ENCODE measurements at regions not wholly inside any gene's neighbourhood (a gene's known extent, or its start where the extent isn't known, plus 50 kb on each side); places are given as distances from the start of the nearest gene placed in this dataset.

- no peak for DNase-seq (ENCODE audit: low read depth in 4 of 4, low spot score in 1 of 4)
Measured at GRCh38 chr21:41689289-41689583, 77.6 kb downstream of the RIPK4 start.

GRCh38 chr21:41687633-41688032, 79.2 kb downstream of the RIPK4 start:
- no peak for DNase-seq (ENCODE audit: low read depth in 4 of 4, low spot score in 1 of 4)

- no peak for DNase-seq (ENCODE audit: low read depth in 4 of 4, low spot score in 1 of 4)
Measured at GRCh38 chr21:41686664-41687063, 80.2 kb downstream of the RIPK4 start.

- DNase-seq (ENCODE audit: low read depth in 4 of 4, low spot score in 1 of 4): no peak
Measured at GRCh38 chr21:41685511-41686149, 81.2 kb downstream of the RIPK4 start.

GRCh38 chr21:41684381-41685245, 82.2 kb downstream of the RIPK4 start:
- no peak for DNase-seq (ENCODE audit: low read depth in 4 of 4, low spot score in 1 of 4)

DNA sequence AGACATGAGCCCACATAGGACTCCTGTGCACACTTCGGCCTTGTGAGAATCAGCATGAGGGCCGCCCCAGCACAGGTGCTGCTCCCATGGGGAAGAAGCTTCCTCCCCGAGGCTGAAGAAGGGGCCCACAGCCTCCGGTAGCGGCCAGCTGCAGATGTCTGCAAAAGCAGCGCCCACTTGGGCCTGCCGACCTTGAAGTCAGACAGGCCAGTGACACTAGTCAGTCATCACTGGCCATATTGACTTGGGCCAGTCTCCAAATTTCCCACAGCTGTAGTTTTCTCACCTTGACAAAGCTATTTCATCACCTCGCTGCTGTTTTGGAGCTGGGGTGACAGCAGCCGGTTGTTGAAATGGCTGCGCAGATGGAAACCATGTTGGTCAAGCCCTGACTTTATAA, 83.0 kb downstream of the RIPK4 start:
- no peak for DNase-seq (ENCODE audit: low read depth in 4 of 4, low spot score in 1 of 4)

DNA sequence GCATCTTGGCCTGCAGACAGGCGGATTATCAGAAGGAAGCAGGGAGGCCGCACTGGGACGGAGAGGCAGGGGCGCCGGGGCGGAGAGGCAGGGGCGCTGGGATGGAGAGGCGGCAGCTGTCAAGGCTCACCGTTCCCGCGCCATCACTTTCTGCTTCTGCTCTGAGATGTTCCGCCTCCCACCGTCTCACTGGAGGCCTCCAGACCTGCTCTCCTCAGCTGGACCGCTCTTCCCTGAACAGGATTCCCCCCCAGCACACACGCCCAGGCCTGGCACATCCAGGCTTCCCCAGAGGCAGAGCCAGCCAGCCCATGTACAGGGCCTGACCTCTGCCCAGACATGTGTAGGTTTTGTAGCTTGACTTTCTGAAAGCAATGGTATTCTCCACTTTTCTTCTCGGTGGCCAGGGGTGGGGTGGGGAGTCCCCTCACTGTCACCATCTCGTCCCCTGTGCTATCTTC, 84.1 kb downstream of the RIPK4 start:
- DNase-seq (ENCODE audit: low read depth in 4 of 4, low spot score in 1 of 4): no peak

DNA sequence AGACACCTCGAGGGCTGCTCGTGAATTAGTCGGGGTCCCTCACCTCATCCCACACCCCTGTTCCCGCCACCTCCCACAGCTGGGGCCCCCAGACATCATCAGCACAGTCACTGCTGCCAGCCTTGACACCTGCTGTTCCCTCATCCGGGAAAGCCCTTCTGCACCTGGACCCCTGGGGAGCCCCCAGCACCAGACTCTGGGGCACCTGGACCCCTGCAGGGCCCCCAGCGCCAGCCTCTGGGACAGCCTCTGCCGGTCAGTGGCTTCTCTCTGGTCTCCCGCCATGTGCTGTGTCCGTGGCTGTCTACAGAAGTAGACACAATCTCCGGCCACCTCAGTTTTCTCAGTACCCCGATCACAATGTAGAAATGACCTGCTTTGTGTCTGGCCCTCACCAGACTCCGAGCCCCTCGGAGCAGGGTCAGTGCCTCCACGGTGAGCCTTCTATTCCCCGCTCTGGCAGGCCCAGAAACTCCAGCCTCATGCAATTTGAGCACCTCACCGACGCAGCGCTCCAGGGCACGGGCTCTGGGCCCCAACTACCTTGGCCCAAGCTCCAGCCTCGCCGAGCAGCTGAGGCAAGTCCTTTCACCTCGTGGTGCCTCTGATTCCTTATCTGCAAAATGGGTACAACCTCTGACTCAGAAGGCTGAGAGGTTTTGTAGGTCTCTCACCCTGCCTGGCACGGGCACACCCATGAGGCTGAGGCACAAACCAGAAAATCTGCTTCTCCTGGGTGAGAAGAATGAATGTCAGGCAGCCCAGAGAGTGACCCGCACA, 84.7 kb downstream of the RIPK4 start:
- DNase-seq (ENCODE audit: low read depth in 4 of 4, low spot score in 1 of 4): no peak

DNA sequence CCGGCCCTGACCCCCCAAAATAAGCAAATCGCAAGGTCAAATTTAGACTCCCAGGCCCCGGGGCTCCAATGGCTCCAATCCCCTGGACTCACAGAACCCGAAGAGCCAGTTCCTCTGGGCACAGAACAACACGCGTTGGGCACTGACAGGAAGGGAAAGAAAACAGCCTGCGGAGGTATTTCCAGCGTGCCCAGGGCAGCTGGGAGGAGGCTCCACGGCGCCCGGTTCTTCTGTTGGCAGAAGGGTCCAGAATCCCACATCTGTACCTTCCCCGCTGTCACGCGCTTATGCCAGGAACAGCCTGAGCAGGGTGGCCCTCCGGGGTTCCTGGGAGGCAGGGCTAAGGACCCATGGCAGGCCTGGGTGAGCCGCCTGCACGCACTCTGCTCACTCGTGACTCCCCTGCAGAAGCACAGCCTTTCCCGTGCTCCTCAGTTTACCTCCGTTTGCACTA, 85.5 kb downstream of the RIPK4 start:
- DNase-seq (ENCODE audit: low read depth in 4 of 4, low spot score in 1 of 4): no peak

DNA sequence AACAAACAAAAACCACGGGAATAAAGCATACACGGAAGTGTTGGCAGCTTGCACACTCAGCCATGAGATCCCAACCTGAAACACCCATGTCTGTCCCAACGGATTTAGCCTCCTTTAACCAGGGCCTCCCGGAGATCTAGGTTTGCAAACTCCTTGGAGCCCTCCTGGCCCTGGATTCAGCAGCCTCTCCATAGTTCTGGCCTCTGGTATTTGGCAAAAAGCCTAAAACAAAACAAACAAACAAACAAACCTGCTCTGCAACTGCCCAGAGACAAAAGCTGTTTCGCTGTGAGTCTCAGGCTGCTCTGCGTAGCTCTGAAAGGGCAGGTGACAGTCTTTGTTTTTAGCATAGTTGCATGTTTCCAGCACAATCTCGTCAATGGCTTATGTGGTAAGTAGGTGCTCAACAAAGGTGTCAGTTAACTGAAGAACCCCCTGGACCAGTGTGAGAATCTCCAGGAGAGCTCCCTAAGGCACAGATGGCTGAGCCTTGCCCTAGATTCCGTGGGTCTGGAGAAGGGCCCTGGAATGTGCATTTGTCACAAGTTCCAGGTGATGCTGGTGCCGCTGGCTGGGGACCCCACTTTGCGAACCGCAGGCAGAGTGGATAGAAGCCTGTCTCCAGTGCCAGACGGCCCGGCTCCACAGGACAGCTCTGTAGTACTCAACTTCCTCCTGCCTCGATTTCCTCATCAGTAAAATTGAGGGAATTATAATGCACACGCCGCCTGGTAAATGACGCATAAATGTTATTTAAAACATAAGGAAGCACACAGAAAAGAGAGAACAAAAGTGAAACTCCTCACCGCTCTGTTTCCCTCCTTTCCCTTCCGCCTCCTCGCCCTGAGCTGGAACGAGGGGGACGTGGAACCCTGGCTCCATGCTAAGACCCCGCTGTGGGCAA, 86.2 kb downstream of the RIPK4 start:
- no peak for DNase-seq (ENCODE audit: low read depth in 4 of 4, low spot score in 1 of 4)

- no peak for DNase-seq (ENCODE audit: low read depth in 4 of 4, low spot score in 1 of 4)
Measured at GRCh38 chr21:41678924-41679318, 87.9 kb downstream of the RIPK4 start.

DNA sequence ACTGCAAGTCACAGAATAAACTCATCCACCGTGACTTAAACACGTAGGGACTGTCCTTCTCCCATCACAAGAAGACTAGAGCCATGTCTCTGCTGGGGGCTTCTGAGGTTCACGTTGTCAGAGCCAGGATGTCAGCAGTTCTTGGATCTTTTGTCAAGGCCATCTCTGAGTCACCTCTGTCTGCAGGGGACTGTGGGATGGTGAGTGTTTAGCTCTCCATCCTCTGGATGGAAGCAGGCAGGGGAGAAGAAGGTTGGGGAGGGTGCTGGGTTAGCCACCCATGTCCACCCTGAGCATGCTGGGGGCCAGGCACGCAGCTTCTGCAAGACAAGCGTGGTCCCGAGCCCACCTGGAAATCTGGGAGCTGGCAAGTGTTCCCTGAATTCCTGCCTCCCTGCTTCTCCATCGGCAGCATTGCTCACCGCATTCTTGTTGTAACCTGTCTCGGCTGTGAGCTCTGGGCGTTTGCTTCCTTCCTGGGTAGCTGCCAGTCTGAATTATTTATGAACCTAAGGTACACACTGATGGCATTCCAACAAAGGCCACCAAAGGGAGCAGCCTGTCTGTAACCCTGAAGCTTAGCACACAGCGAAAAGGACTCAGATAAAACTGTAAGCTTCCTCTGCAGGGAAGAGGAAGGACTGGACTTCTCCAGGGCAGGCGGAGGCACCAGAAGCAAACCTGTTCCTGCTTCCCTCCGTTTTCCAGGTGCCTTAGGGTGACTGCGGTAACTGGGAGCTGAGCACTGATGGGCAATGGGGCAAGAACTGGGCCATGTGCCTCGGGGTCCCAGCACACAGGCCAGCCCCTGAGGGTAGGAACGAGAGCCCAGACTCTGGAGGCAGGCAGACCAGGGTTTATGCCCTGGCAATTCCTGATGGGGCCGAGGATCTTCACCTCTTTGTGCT, 88.6 kb downstream of the RIPK4 start:
- DNase-seq (ENCODE audit: low read depth in 4 of 4, low spot score in 1 of 4): no peak

GRCh38 chr21:41677671-41678015, 89.2 kb downstream of the RIPK4 start:
- DNase-seq (ENCODE audit: low read depth in 4 of 4, low spot score in 1 of 4): no peak

DNA sequence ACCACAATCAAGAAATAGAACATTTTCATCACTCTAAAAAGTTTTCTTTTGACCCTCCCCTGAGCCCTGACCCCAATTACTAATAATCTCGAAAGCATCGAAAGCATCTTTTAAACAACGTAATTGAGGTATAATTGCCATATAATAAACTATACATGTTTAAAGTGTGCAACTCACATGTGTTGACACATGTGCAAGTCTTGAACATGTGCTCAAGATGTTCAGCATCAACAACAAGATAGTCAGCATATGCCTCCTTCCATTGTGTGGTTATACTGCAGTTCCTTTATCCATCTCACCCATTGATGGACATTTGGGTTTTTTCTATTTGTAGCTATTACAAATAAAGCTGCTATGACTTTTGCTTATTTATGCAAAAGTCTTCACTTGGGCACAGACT, 90.7 kb downstream of the RIPK4 start:
- DNase-seq (ENCODE audit: low read depth in 4 of 4, low spot score in 1 of 4): no peak

GRCh38 chr21:41675574-41675973, 91.3 kb downstream of the RIPK4 start:
- DNase-seq (ENCODE audit: low read depth in 4 of 4, low spot score in 1 of 4): no peak

GRCh38 chr21:41674402-41674801, 92.5 kb downstream of the RIPK4 start:
- DNase-seq (ENCODE audit: low read depth in 4 of 4, low spot score in 1 of 4): no peak

- DNase-seq (ENCODE audit: low read depth in 4 of 4, low spot score in 1 of 4): no peak
Measured at GRCh38 chr21:41673596-41674335, 93.1 kb downstream of the RIPK4 start.

GRCh38 chr21:41673071-41673470, 93.8 kb downstream of the RIPK4 start:
- no peak for DNase-seq (ENCODE audit: low read depth in 4 of 4, low spot score in 1 of 4)

DNA sequence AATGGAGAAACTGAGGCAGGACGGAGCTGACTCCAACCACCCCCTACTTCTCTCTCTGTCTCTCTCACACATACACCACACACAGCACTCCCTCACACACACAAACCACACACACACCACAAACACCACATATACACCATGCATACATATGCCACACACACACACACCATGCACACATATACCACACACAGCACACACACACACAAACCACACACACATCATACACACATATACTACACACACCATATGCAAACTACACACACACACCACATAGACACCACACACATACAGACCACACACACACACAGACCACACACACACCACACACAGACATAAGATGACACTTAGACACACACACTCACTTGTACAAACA, 94.3 kb downstream of the RIPK4 start:
- DNase-seq (ENCODE audit: low read depth in 4 of 4, low spot score in 1 of 4): no peak

Measured in stimulated activated CD4-positive, alpha-beta T cell treated with anti-CD3 and anti-CD28 coated beads, Interleukin-1b, Interleukin-23, amount 100 ng/mL, for 24 hours (primary cell).